Activated naive CD8-positive, alpha-beta T cell treated with anti-CD3 and anti-CD28 coated beads, Interleukin-2, amount 50 U/mL, for 16 hours (primary cell): ENCODE measurements at regions not wholly inside any gene's neighbourhood (a gene's known extent, or its start where the extent isn't known, plus 50 kb on each side); places are given as distances from the start of the nearest gene placed in this dataset.

Experiments
- DNase-seq: peaks from one replicate; pipeline ENCODE4 v3.0.0-alpha.2; 2020; ENCODE audit warnings: low read depth, low spot score

DNA sequence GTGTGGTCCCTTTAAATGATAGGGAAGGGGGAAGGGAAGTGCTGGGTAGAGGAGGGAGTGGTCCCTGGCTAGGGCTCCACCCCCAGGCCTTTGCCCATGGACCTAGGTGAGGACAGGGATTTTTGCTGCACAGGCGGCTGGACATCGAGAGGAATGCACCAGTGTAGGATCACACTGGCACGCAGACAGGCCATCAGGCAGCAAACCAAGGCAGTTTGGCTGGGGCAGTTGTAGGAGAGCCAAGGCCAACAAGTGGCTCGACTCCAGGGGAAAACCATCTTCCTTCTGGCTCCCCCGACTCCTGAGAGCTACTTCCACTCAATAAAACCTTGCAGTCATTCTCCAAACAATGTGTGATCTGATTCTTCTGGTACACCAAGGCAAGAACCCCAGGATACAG lies 402.0 kb upstream of the LRRTM1 start:
- no peak for DNase-seq

DNA sequence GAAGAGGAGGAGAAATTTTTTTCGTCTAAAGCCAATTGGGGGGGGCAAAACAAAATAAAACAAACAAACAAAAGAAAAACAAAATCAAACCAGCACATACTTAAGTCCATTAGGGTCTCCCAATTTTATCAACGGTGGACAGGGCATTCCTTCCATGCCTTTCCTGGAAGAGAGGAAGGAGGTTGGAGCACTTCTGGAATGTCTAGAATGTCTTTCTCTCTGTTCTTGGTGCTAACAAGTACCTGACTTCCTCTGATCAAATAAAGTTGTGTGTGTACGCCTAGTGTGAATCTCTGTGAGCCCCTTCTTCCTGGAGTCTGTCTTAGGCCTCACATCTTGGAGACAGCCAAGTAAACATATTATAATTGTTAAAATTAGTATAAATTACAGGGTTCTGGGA lies 399.0 kb upstream of the LRRTM1 start:
- DNase-seq, result no peak

DNA sequence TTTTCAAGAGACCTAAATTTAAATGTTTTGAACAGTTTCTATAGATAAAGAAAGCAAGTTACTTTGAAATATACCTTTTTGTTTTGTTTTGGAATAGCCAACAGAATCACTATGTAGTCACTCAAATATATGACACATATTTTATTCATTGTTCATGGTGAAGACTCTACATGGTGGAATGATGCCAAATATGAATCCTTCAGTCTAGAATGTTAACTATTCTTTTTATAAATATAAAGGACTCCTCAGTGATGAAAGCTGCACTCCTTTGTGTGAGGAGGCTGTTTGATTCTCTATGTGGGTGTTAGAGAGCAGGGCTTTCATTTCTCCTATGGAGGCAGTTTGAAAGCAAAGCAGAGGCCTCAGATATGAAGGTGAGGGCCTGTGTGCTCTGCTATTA lies 396.4 kb upstream of the LRRTM1 start:
- no peak for DNase-seq
